ENCODE measurements at regions not wholly inside any gene's neighbourhood (a gene's known extent, or its start where the extent isn't known, plus 50 kb on each side); places are given as distances from the start of the nearest gene placed in this dataset.

DNA sequence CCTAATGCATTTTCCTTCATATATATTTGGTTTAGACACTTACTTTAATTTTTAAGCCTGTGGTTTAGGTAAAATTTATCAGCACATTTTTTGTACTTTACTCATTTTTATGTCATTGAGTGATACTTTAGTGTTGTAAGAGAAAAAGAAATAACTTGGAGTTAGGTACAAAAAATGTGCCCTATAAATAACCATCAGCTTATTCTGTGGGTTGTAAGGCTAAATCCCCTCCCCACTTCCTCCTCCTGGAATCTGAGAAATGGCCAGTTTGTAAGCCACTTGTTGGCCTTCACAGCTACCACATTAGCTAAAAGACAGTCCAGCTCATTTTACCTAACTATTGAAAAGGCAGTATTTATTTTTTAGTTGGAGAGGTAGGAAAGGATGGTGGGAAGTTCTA is 576.3 kb downstream of the PKHD1 start (continued):
- TF ChIP-seq ZNF169 (tag by site-specific recombination; IDR thresholded peaks at IDR 0.05) (no peak), ZNF426 (tag by site-specific recombination; IDR thresholded peaks at IDR 0.05) (no peak), ZNF423 (tag by site-specific recombination; IDR thresholded peaks at IDR 0.05) (no peak), ZNF626 (tag by site-specific recombination; IDR thresholded peaks at IDR 0.05) (no peak), PRDM6 (tag by site-specific recombination; IDR thresholded peaks at IDR 0.05) (no peak), ZNF302 (tag by site-specific recombination; IDR thresholded peaks at IDR 0.05; ENCODE audit: low read depth) (no peak), ZNF433 (tag by site-specific recombination; IDR thresholded peaks at IDR 0.05; ENCODE audit: low read depth) (no peak)
- TF ChIP-seq, protein P1, sequence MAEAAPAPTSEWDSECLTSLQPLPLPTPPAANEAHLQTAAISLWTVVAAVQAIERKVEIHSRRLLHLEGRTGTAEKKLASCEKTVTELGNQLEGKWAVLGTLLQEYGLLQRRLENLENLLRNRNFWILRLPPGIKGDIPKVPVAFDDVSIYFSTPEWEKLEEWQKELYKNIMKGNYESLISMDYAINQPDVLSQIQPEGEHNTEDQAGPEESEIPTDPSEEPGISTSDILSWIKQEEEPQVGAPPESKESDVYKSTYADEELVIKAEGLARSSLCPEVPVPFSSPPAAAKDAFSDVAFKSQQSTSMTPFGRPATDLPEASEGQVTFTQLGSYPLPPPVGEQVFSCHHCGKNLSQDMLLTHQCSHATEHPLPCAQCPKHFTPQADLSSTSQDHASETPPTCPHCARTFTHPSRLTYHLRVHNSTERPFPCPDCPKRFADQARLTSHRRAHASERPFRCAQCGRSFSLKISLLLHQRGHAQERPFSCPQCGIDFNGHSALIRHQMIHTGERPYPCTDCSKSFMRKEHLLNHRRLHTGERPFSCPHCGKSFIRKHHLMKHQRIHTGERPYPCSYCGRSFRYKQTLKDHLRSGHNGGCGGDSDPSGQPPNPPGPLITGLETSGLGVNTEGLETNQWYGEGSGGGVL (tag by site-specific recombination; IDR thresholded peaks at IDR 0.05), result no peak

GRCh38 chr6:51513891-51514747 is 573.3 kb downstream of the PKHD1 start:
- ChIA-PET POLR2A (no interaction called here), CTCF (no interaction called here)
- TF ChIP-seq GLIS1 (tag by site-specific recombination; IDR thresholded peaks at IDR 0.05), result peak; percentile 43; the same call in 1 of the 2 replicates
- TF ChIP-seq ZNF610 (tag by site-specific recombination; IDR thresholded peaks at IDR 0.05; ENCODE audit: borderline replicate concordance), result no peak
- Histone ChIP-seq H3K4me3 (ENCODE audit: low read depth, low read length) (no peak overlapping the region), H3K9me3 (ENCODE audit: control insufficient read depth, insufficient read depth, low read depth, low read length) (no peaks in the 10 kb centered on the region), H3K36me3 (ENCODE audit: control insufficient read depth in 2 of 2, insufficient read depth in 1 of 2, low read length in 2 of 2) (no peaks in the 10 kb centered on the region), H3K4me1 (ENCODE audit: control insufficient read depth, insufficient read depth, low read length) (no peaks in the 10 kb centered on the region), H3K27ac (ENCODE audit: extremely low read depth, low read depth, low read length) (no peak overlapping the region)

- H3K4me1 ChIP-seq (ENCODE audit: control insufficient read depth, insufficient read depth, low read length), result no peaks in the 10 kb centered on the region
- no peak overlapping the region for H3K27ac ChIP-seq (ENCODE audit: extremely low read depth, low read depth, low read length)
- no peaks in the 10 kb centered on the region for H3K36me3 ChIP-seq (ENCODE audit: control insufficient read depth in 2 of 2, insufficient read depth in 1 of 2, low read length in 2 of 2)
- H3K9me3 ChIP-seq (ENCODE audit: control insufficient read depth, insufficient read depth, low read depth, low read length), result no peaks in the 10 kb centered on the region
- H3K4me3 ChIP-seq (ENCODE audit: low read depth, low read length), result no peak overlapping the region
- CTCF ChIA-PET, result interaction anchor here (0.6 kb wide), 3 partner anchors 21 to 266 kb away, joined by 3 read pairs; no protein-coding TSS in a partner anchor
- POLR2A ChIA-PET, result no interaction called here
- TF ChIP-seq, protein P2, sequence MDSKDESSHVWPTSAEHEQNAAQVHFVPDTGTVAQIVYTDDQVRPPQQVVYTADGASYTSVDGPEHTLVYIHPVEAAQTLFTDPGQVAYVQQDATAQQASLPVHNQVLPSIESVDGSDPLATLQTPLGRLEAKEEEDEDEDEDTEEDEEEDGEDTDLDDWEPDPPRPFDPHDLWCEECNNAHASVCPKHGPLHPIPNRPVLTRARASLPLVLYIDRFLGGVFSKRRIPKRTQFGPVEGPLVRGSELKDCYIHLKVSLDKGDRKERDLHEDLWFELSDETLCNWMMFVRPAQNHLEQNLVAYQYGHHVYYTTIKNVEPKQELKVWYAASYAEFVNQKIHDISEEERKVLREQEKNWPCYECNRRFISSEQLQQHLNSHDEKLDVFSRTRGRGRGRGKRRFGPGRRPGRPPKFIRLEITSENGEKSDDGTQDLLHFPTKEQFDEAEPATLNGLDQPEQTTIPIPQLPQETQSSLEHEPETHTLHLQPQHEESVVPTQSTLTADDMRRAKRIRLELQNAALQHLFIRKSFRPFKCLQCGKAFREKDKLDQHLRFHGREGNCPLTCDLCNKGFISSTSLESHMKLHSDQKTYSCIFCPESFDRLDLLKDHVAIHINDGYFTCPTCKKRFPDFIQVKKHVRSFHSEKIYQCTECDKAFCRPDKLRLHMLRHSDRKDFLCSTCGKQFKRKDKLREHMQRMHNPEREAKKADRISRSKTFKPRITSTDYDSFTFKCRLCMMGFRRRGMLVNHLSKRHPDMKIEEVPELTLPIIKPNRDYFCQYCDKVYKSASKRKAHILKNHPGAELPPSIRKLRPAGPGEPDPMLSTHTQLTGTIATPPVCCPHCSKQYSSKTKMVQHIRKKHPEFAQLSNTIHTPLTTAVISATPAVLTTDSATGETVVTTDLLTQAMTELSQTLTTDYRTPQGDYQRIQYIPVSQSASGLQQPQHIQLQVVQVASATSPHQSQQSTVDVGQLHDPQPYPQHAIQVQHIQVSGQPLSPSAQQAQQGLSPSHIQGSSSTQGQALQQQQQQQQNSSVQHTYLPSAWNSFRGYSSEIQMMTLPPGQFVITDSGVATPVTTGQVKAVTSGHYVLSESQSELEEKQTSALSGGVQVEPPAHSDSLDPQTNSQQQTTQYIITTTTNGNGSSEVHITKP (tag by site-specific recombination; IDR thresholded peaks at IDR 0.05), result no peak
- no peak for TF ChIP-seq ZNF202 (tag by site-specific recombination; IDR thresholded peaks at IDR 0.05; ENCODE audit: borderline replicate concordance)
- no peak for TF ChIP-seq ZBTB49 (tag by site-specific recombination; IDR thresholded peaks at IDR 0.05; ENCODE audit: low read depth)
- TF ChIP-seq ZNF211 (tag by site-specific recombination; IDR thresholded peaks at IDR 0.05; ENCODE audit: low read depth), result no peak
- TF ChIP-seq ZNF155 (tag by site-specific recombination; IDR thresholded peaks at IDR 0.05), result no peak
- TF ChIP-seq, protein P3, sequence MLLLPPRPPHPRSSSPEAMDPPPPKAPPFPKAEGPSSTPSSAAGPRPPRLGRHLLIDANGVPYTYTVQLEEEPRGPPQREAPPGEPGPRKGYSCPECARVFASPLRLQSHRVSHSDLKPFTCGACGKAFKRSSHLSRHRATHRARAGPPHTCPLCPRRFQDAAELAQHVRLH (tag by site-specific recombination; IDR thresholded peaks at IDR 0.05), result no peak
- no peak for TF ChIP-seq ZNF280D (tag by site-specific recombination; IDR thresholded peaks at IDR 0.05)
Observed at GRCh38 chr6:51514748-51515402, 572.5 kb downstream of the PKHD1 start.

All from HEK293 (cell line).